Left ventricle myocardium inferior (tissue), 1 donor: ENCODE measurements at regions not wholly inside any gene's neighbourhood (a gene's known extent, or its start where the extent isn't known, plus 50 kb on each side); places are given as distances from the start of the nearest gene placed in this dataset.

Source experiments
- DNase-seq: peaks from one replicate; pipeline ENCODE4 v3.0.0-alpha.2; 2020
- H3K27ac ChIP-seq: fragments of 200-600 bp; replicated peaks from 2 replicates; pipeline ENCODE4 v1.8.0; 2021
- H3K27me3 ChIP-seq: fragments of 200-600 bp; 2 replicates; pipeline ENCODE4 v1.8.0; 2021; ENCODE audit warnings: low read depth
- H3K36me3 ChIP-seq: fragments of 200-600 bp; 2 replicates; pipeline ENCODE4 v1.8.0; 2021
- H3K4me1 ChIP-seq: fragments of 200-600 bp; 2 replicates; pipeline ENCODE4 v1.8.0; 2021
- H3K4me3 ChIP-seq: fragments of 200-600 bp; 2 replicates; pipeline ENCODE4 v1.8.0; 2021; ENCODE audit warnings: mild to moderate bottlenecking, moderate library complexity
- H3K9me3 ChIP-seq: fragments of 200-600 bp; replicated peaks from 2 replicates; pipeline ENCODE4 v1.8.0; 2021
- intact Hi-C: fragments of 100-400 bp; cut with micrococcal nuclease; formaldehyde crosslinking; loops from one replicate; pipeline ENCODE4 v1.11.0; 2022
- TF ChIP-seq, protein P1 (sequence below): fragments of 200-600 bp; IDR thresholded peaks from 2 replicates; pipeline ENCODE4 v1.8.0; 2021; ENCODE audit warnings: antibody characterized with exemption, mild to moderate bottlenecking, borderline replicate concordance
- donor health status: DM: no; HTN: yes; CAD: no; lungs with severe emphysema.

DNA sequence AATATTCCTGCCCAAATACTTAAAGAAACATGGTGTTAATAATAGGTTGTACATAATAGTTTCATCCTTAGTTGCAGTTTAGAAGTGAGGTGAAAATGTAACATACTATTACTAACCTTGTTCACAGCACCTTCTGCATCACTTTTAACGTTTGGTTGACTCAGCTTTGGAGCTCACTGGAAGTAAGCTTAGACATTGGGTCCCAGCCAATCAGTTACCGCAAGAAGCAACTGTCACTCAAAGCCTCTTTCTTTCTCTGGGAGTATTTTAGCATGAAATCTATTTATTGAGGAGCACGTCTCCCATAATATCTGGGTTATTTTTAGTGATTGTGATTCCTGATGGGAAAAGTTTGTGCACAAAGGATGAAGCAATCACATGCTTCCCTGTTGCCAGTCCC is 472.6 kb downstream of the SNAPC1 start:
- H3K4me3 ChIP-seq: no peak overlapping the region
- H3K9me3 ChIP-seq: peaks cover 26% of the 10 kb centered on the region
- H3K27me3 ChIP-seq: peaks cover 3% of the 10 kb centered on the region
- no peaks in the 10 kb centered on the region for H3K4me1 ChIP-seq
- DNase-seq: no peak
- no peaks in the 10 kb centered on the region for H3K36me3 ChIP-seq
- H3K27ac ChIP-seq: no peak overlapping the region
- TF ChIP-seq, protein P1, sequence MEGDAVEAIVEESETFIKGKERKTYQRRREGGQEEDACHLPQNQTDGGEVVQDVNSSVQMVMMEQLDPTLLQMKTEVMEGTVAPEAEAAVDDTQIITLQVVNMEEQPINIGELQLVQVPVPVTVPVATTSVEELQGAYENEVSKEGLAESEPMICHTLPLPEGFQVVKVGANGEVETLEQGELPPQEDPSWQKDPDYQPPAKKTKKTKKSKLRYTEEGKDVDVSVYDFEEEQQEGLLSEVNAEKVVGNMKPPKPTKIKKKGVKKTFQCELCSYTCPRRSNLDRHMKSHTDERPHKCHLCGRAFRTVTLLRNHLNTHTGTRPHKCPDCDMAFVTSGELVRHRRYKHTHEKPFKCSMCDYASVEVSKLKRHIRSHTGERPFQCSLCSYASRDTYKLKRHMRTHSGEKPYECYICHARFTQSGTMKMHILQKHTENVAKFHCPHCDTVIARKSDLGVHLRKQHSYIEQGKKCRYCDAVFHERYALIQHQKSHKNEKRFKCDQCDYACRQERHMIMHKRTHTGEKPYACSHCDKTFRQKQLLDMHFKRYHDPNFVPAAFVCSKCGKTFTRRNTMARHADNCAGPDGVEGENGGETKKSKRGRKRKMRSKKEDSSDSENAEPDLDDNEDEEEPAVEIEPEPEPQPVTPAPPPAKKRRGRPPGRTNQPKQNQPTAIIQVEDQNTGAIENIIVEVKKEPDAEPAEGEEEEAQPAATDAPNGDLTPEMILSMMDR: no peak
- intact Hi-C loops: no loop called here

DNA sequence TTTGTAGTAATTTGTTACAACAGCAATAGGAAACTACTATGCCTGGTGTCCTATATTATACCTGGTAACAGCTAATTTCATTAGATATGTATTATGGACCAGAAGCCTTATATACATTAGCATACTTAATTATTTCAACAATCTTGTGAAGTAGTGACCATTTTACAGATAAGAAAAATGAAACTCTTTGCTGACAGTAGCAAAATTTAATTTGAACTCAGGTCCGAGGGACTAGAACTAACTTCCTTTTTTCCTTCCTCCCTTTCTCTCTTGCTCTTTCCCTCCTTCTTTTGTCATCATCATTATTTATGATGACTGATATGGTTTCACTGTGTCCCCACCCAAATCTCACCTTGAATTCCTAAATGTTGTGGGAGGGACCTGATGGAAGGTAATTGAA is 482.0 kb downstream of the SNAPC1 start:
- peaks cover 14% of the 10 kb centered on the region for H3K9me3 ChIP-seq
- no peaks in the 10 kb centered on the region for H3K4me1 ChIP-seq
- TF ChIP-seq, protein P1: no peak
- no peak for DNase-seq
- no peak overlapping the region for H3K27ac ChIP-seq
- no peaks in the 10 kb centered on the region for H3K27me3 ChIP-seq
- no peaks in the 10 kb centered on the region for H3K36me3 ChIP-seq
- H3K4me3 ChIP-seq: no peak overlapping the region
- intact Hi-C loops: no loop called here

DNA sequence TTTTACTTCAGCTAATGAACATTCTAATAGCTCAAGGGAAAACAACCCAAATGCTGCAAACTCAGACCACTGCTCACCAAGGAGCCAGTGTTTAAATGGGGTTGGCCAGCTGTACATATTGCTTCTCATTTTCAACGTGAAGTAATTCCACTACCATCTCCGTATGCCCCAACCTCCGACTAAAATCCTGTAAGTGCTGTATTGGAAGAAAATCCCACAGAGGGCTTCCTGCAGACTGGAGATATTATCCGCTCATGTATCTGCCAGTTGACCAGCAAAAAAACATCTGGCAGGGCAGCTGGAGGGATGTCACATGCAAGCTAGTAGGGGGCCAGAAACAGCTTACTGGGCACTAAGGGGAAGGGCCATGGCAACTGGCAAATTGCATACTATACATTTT is 485.0 kb downstream of the SNAPC1 start:
- TF ChIP-seq, protein P1: no peak
- Histone ChIP-seq H3K9me3 (peaks cover 14% of the 10 kb centered on the region), H3K27me3 (no peaks in the 10 kb centered on the region), H3K4me1 (no peaks in the 10 kb centered on the region), H3K36me3 (no peaks in the 10 kb centered on the region), H3K4me3 (no peak overlapping the region), H3K27ac (no peak overlapping the region)
- no peak for DNase-seq
- intact Hi-C loops: no loop called here

DNA sequence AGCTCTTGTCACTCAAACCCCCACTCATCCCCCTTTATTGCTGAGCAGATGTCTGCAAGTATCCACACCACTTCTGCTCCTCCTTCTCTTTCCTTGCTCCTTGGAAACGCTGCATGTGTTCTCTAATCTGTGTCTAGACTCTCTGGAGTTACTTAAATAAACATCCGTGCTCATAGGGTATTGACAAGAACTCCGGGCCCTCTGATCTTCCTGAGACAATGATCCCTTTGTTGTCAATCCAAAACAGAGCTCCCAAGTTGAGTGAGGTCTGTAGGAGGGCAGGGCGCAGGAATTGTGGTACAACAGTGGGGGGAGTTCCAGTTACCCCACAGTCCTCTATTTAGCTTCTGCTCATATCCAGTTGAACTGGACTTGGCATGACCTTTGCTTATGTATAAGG is 489.0 kb downstream of the SNAPC1 start:
- no peak for DNase-seq
- no peaks in the 10 kb centered on the region for H3K36me3 ChIP-seq
- intact Hi-C loops: no loop called here
- H3K9me3 ChIP-seq: no peaks in the 10 kb centered on the region
- no peaks in the 10 kb centered on the region for H3K4me1 ChIP-seq
- TF ChIP-seq, protein P1: no peak
- no peaks in the 10 kb centered on the region for H3K27me3 ChIP-seq
- H3K4me3 ChIP-seq: no peak overlapping the region
- no peak overlapping the region for H3K27ac ChIP-seq

DNA sequence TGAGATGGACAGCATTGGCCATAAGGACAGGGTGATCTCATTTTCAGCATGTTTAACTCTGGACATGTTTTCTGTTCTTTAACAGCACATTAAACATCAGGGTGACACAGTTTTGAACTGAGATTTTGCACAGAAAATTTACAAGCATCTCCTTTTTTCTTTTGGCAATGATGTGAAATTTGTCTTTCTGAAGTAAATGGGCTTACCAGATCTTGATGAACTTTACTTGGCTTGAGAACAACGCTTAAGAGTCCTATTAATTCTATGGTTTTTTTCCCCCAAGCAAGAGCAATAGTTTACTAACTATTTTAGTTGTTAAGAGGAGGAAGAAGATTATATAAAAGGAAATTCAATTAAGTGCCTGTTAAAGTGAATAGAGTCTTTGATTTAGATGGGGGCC is 491.0 kb downstream of the SNAPC1 start:
- intact Hi-C loops: no loop called here
- no peak for DNase-seq

More for the DNA sequence above, 491.0 kb downstream of the SNAPC1 start:
- Histone ChIP-seq H3K9me3 (no peaks in the 10 kb centered on the region), H3K4me1 (no peaks in the 10 kb centered on the region), H3K27ac (no peak overlapping the region), H3K36me3 (no peaks in the 10 kb centered on the region), H3K4me3 (no peak overlapping the region), H3K27me3 (peaks cover 4% of the 10 kb centered on the region)
- TF ChIP-seq, protein P1: no peak
